H9 (cell line): ENCODE measurements at regions not wholly inside any gene's neighbourhood (a gene's known extent, or its start where the extent isn't known, plus 50 kb on each side); places are given as distances from the start of the nearest gene placed in this dataset.

Source experiments
- DNase-seq: peaks from one replicate; pipeline ENCODE4 v3.0.0-alpha.2; 2017
- H2AFZ ChIP-seq: one replicate; pipeline ENCODE4 v1.6.1; 2013; ENCODE audit warnings: mild to moderate bottlenecking, low read length, control low read depth, moderate library complexity
- H2AK5ac ChIP-seq: 2 replicates; pipeline ENCODE4 v1.6.1; 2013; ENCODE audit warnings: low read length, control low read depth, mixed read lengths; ENCODE audit not compliant: insufficient read length
- H2BK120ac ChIP-seq: one replicate; pipeline ENCODE4 v1.6.1; 2013; ENCODE audit warnings: low read depth, mild to moderate bottlenecking, low read length, control low read depth, inconsistent platforms; ENCODE audit not compliant: poor library complexity, severe bottlenecking
- H2BK12ac ChIP-seq: 2 replicates; pipeline ENCODE4 v1.6.1; 2013; ENCODE audit warnings: low read length, control low read depth, mixed read lengths, low read depth; ENCODE audit not compliant: insufficient read length
- H2BK15ac ChIP-seq: 2 replicates; pipeline ENCODE4 v1.6.1; 2013; ENCODE audit warnings: low read depth, low read length, control low read depth
- H2BK20ac ChIP-seq: one replicate; pipeline ENCODE4 v1.6.1; 2013; ENCODE audit warnings: low read depth, mild to moderate bottlenecking, low read length, control low read depth, inconsistent platforms; ENCODE audit not compliant: poor library complexity, severe bottlenecking
- H2BK5ac ChIP-seq: 2 replicates; pipeline ENCODE4 v1.6.1; 2013; ENCODE audit warnings: low read length, control low read depth, mixed read lengths; ENCODE audit not compliant: insufficient read length
- H3K14ac ChIP-seq: 2 replicates; pipeline ENCODE4 v1.6.1; 2013; ENCODE audit warnings: low read length, control low read depth; ENCODE audit not compliant: insufficient read depth
- H3K18ac ChIP-seq: 2 replicates; pipeline ENCODE4 v1.6.1; 2013; ENCODE audit warnings: low read depth, mild to moderate bottlenecking, mixed read lengths, low read length, control low read depth; ENCODE audit not compliant: insufficient read length
- H3K23ac ChIP-seq: 2 replicates; pipeline ENCODE4 v1.6.1; 2013; ENCODE audit warnings: low read length, control low read depth, mixed read lengths, low read depth; ENCODE audit not compliant: insufficient read length
- H3K23me2 ChIP-seq: 2 replicates; pipeline ENCODE4 v1.6.1; 2013; ENCODE audit warnings: low read depth, mild to moderate bottlenecking, mixed read lengths, low read length, control low read depth; ENCODE audit not compliant: insufficient read length, poor library complexity, severe bottlenecking
- H3K27ac ChIP-seq: 2 replicates; pipeline ENCODE4 v1.5.1; 2013; ENCODE audit warnings: low read length, control low read depth, mixed read lengths, low read depth; ENCODE audit not compliant: insufficient read length
- H3K27me3 ChIP-seq: 2 replicates; pipeline ENCODE4 v1.6.1; 2013; ENCODE audit warnings: low read length, control low read depth, inconsistent platforms; ENCODE audit not compliant: insufficient read depth
- H3K4ac ChIP-seq: 2 replicates; pipeline ENCODE4 v1.6.1; 2013; ENCODE audit warnings: low read depth, mild to moderate bottlenecking, control low read depth, inconsistent platforms, low read length, moderate library complexity
- H3K4me1 ChIP-seq: 2 replicates; pipeline ENCODE4 v1.6.1; 2013; ENCODE audit warnings: low read length, control low read depth, inconsistent platforms; ENCODE audit not compliant: insufficient read depth
- H3K4me2 ChIP-seq: 2 replicates; pipeline ENCODE4 v1.6.1; 2013; ENCODE audit warnings: low read length, control low read depth, mixed read lengths; ENCODE audit not compliant: insufficient read length, insufficient read depth
- H3K56ac ChIP-seq: 2 replicates; pipeline ENCODE4 v1.6.1; 2013; ENCODE audit warnings: low read depth, mild to moderate bottlenecking, mixed read lengths, low read length, control low read depth; ENCODE audit not compliant: insufficient read length
- H3K79me1 ChIP-seq: 2 replicates; pipeline ENCODE4 v1.6.1; 2013; ENCODE audit warnings: low read depth, mild to moderate bottlenecking, moderate library complexity, low read length, control low read depth, inconsistent platforms; ENCODE audit not compliant: insufficient read depth, poor library complexity, severe bottlenecking
- H3K79me2 ChIP-seq: 2 replicates; pipeline ENCODE4 v1.6.1; 2013; ENCODE audit warnings: low read length, control low read depth, inconsistent platforms; ENCODE audit not compliant: insufficient read depth
- H3K9ac ChIP-seq: 2 replicates; pipeline ENCODE4 v1.6.1; 2013; ENCODE audit warnings: low read length, control low read depth, mixed read lengths; ENCODE audit not compliant: insufficient read length; ENCODE audit errors: extremely low read depth
- H3K9me3 ChIP-seq: one replicate; pipeline ENCODE4 v1.6.1; 2013; ENCODE audit warnings: low read depth, low read length, inconsistent platforms; ENCODE audit not compliant: control insufficient read depth
- H3T11ph ChIP-seq: one replicate; pipeline ENCODE4 v1.6.1; 2013; ENCODE audit warnings: mild to moderate bottlenecking, low read length, control low read depth, inconsistent platforms
- H4K20me1 ChIP-seq: one replicate; pipeline ENCODE4 v1.6.1; 2013; ENCODE audit not compliant: control insufficient read depth, insufficient read length, insufficient read depth
- H4K5ac ChIP-seq: 2 replicates; pipeline ENCODE4 v1.6.1; 2013; ENCODE audit warnings: low read depth, mild to moderate bottlenecking, mixed read lengths, low read length, control low read depth; ENCODE audit not compliant: insufficient read length
- H4K8ac ChIP-seq: replicated peaks from 2 replicates; pipeline ENCODE4 v1.6.1; 2013; ENCODE audit warnings: low read length, control low read depth, mixed read lengths, low read depth; ENCODE audit not compliant: insufficient read length
- H4K91ac ChIP-seq: 2 replicates; pipeline ENCODE4 v1.6.1; 2013; ENCODE audit warnings: low read depth, mild to moderate bottlenecking, moderate library complexity, mixed read lengths, low read length, control low read depth; ENCODE audit not compliant: insufficient read length
- H3K27ac Mint-ChIP-seq, 3 experiments: 2 replicates in 2 of 3; 3 replicates in 1 of 3; pipeline ENCODE4 v1.8.0; 2020 to 2021; ENCODE audit warnings: mixed read lengths in 3 of 3, mild to moderate bottlenecking in 1 of 3, moderate library complexity in 1 of 3
- H3K27me3 Mint-ChIP-seq: 2 replicates; pipeline ENCODE4 v1.8.0; 2021; ENCODE audit warnings: low read depth, mild to moderate bottlenecking, moderate library complexity, mixed read lengths
- H3K36me3 Mint-ChIP-seq, 3 experiments: 2 replicates in 2 of 3; 3 replicates in 1 of 3; pipeline ENCODE4 v1.8.0; 2020 to 2021; ENCODE audit warnings: low read depth in 3 of 3, mixed read lengths in 3 of 3; ENCODE audit not compliant: insufficient read depth in 1 of 3
- H3K4me1 Mint-ChIP-seq, 2 experiments: 2 replicates each; pipeline ENCODE4 v1.8.0; 2020; ENCODE audit warnings: mixed read lengths in 2 of 2
- H3K4me3 Mint-ChIP-seq, 2 experiments: 2 replicates in 1 of 2; 3 replicates in 1 of 2; pipeline ENCODE4 v1.8.0; 2020 to 2021; ENCODE audit warnings: mild to moderate bottlenecking in 2 of 2, mixed read lengths in 2 of 2, moderate library complexity in 1 of 2
- H3K9me3 Mint-ChIP-seq, 2 experiments: 2 replicates in 1 of 2; 3 replicates in 1 of 2; pipeline ENCODE4 v1.8.0; 2020; ENCODE audit warnings: mild to moderate bottlenecking in 2 of 2, mixed read lengths in 2 of 2, moderate library complexity in 1 of 2
- CTCF ChIP-seq: fragments of 200-600 bp; sonication (generic); conservative IDR thresholded peaks from 3 replicates; pipeline ENCODE4 v1.8.0; 2021; ENCODE audit warnings: antibody characterized with exemption, mild to moderate bottlenecking
- WGBS: extraction: QIAGEN DNeasy Blood & Tissue Kit; methylation state at CpG from one replicate; pipeline ENCODE4 v1.1.7; 2013; ENCODE audit warnings: missing lambda C conversion rate, low lambda C conversion rate, mixed read lengths; ENCODE audit not compliant: insufficient read length; ENCODE audit errors: extremely low coverage; 5-methylcytosine and 5-hydroxymethylcytosine counted together

GRCh38 chr21:20272791-20273362, 725.3 kb upstream of the NCAM2 start:
- WGBS, result no CpG with 5 or more reads among the region's 5 CpGs
- peak; percentile 27 for DNase-seq

More at GRCh38 chr21:20272791-20273362, 725.3 kb upstream of the NCAM2 start:
- H3K4me2 ChIP-seq, result no peak overlapping the region
- Mint-ChIP-seq H3K27me3 (peaks cover 9% of the 10 kb centered on the region), H3K4me1 (peaks cover 35 to 49% of the 10 kb centered on the region in 2 experiments), H3K36me3 (peaks cover 2 to 27% (median 7%) of the 10 kb centered on the region in 3 experiments; a peak in 6 of 7 replicates), H3K4me3 (no peak overlapping the region), H3K9me3 (peaks cover 4 to 9% of the 10 kb centered on the region in 2 experiments), H3K27ac (no peak overlapping the region; a peak in 2 of 7 replicates)
- H3K9me3 ChIP-seq, result no peaks in the 10 kb centered on the region
- no peaks in the 10 kb centered on the region for H4K20me1 ChIP-seq
- no peaks in the 10 kb centered on the region for H3K79me2 ChIP-seq
- H2BK15ac ChIP-seq, result no peak overlapping the region
- H2BK5ac ChIP-seq, result no peak overlapping the region
- H3K4ac ChIP-seq, result no peak overlapping the region
- no peak overlapping the region for H2AK5ac ChIP-seq
- H4K91ac ChIP-seq, result no peak overlapping the region
- no peak overlapping the region for H3K56ac ChIP-seq
- no peak overlapping the region for H2BK120ac ChIP-seq
- no peak for TF ChIP-seq CTCF
- no peaks in the 10 kb centered on the region for H3K23me2 ChIP-seq
- no peak overlapping the region for H2BK12ac ChIP-seq
- H3K27me3 ChIP-seq, result no peaks in the 10 kb centered on the region
- no peak overlapping the region for H3K14ac ChIP-seq
- no peak overlapping the region for H3K9ac ChIP-seq
- H3K27ac ChIP-seq, result no peak overlapping the region
- no peak overlapping the region for H3K18ac ChIP-seq
- H2BK20ac ChIP-seq, result no peak overlapping the region
- no peak overlapping the region for H4K5ac ChIP-seq
- no peak overlapping the region for H2AFZ ChIP-seq
- H3K4me1 ChIP-seq, result no peaks in the 10 kb centered on the region
- no peaks in the 10 kb centered on the region for H3K79me1 ChIP-seq
- H3T11ph ChIP-seq, result no peak overlapping the region
- no peak overlapping the region for H4K8ac ChIP-seq
- H3K23ac ChIP-seq, result no peak overlapping the region
